NT2/D1 (cell line): ENCODE measurements at regions not wholly inside any gene's neighbourhood (a gene's known extent, or its start where the extent isn't known, plus 50 kb on each side); places are given as distances from the start of the nearest gene placed in this dataset.

ENCODE experiments used
- SUZ12 ChIP-seq: IDR thresholded peaks from 2 replicates; pipeline ENCODE4 v1.6.1; 2011; ENCODE audit not compliant: insufficient read length, insufficient read depth; ENCODE audit errors: extremely low read depth
- YY1 ChIP-seq: IDR thresholded peaks from 2 replicates; pipeline ENCODE4 v1.6.1; 2011; ENCODE audit not compliant: insufficient read length, insufficient read depth
- ZNF274 ChIP-seq: IDR thresholded peaks from 2 replicates; pipeline ENCODE4 v1.6.1; 2011; ENCODE audit warnings: mild to moderate bottlenecking, low read depth, low read length

DNA sequence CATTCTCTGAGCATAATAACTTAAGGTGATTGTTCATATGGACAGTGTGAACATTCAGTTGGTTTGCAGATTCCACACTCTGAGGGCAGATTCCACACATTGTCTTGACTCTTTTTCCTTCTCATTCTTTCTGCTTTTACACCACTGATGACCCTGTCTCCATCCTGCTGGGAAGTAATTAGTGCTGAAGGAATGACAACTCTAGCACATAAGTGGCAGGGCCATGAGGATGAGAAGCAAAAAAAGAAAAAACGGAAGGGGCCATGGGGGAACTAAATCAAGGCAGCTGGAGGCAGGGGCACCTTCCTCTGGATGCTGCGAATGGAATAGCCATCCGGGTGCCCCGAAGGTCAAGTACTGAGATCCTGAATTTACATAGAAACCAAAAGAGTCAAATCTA, 944.0 kb downstream of the KCNJ2 start:
- TF ChIP-seq ZNF274: no peak
- no peak for TF ChIP-seq YY1
- no peak for TF ChIP-seq SUZ12
